ENCODE measurements at regions not wholly inside any gene's neighbourhood (a gene's known extent, or its start where the extent isn't known, plus 50 kb on each side); places are given as distances from the start of the nearest gene placed in this dataset.

- no peak for TF ChIP-seq EP300 (IDR thresholded peaks at IDR 0.05)
- no peak for TF ChIP-seq CTCF (IDR thresholded peaks at IDR 0.05)
- TF ChIP-seq POLR2A (IDR thresholded peaks at IDR 0.05), result no peak
These were observed 1317.2 kb downstream of the PCDH7 start for GRCh38 chr4:32037399-32037798.

Measured in stomach (tissue), 4 donors.